MV-4-11 (cell line): ENCODE measurements at regions not wholly inside any gene's neighbourhood (a gene's known extent, or its start where the extent isn't known, plus 50 kb on each side); places are given as distances from the start of the nearest gene placed in this dataset.

Source experiments
- DNase-seq: peaks from one replicate; lab custom pipeline; 2025; lab: John Stamatoyannopoulos, UW

DNA sequence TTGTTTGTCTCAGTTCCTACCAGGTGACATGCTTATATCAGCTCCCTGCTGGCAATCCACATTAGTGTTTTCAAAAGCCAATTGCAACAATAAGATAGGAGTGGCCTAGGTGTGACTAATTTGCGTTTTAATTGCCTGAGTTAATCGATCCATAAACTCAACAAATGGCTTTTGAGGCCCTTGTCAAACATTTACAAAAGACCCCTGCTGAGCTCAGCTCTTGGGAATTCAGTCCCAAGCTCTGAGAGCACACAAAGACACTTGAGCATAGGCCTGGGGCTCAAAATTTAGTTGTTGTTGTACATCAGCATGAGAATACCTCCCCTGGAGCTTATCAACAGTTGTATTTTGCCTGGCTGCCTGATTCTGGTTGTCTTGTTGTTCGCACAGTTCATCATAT, 1134.4 kb upstream of the TSPY4 start:
- DNase-seq, result no peak

DNA sequence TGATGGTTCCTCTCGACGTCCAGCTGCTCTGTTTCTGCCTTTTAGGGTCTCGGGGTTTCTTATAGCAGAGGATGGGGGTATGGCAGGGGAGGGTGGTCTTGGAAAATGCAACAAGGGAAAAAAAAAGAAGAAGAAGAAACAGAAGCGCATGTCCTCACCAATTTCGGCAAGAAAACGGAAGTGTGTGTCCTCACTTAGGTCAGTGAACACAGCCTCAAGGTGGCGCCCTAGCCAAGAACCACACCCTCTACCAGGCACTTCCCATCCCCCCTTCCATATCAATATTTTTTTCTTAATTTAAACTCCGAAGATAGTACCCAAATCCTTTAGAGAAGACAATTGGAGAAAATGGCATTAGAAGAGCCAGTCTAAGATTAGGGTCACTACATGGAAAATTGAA, 1096.1 kb upstream of the TSPY4 start:
- DNase-seq, result no peak

- no peak for DNase-seq
Measured at GRCh38 chrY:8273807-8274206, 1063.5 kb upstream of the TSPY4 start.

DNA sequence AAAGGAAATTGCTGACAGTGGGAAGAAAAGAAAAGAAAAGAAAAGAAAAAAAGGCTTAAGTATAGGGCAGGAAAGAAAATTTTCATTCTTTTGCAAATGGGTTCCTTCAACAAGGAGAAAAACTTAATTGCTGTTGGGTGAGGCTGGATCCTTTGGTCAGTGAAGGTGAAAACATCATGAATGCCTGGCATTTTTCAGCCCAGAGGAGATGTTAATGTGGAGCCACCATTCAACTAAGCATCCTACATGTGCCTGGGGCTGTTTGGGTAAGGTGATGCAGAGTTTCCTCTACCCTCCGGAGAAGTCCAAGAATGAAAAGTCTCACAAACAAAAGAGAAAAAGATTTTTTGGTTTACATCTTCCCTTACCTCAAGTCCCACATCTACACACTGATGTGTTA, 1032.2 kb upstream of the TSPY4 start:
- DNase-seq, result no peak

DNA sequence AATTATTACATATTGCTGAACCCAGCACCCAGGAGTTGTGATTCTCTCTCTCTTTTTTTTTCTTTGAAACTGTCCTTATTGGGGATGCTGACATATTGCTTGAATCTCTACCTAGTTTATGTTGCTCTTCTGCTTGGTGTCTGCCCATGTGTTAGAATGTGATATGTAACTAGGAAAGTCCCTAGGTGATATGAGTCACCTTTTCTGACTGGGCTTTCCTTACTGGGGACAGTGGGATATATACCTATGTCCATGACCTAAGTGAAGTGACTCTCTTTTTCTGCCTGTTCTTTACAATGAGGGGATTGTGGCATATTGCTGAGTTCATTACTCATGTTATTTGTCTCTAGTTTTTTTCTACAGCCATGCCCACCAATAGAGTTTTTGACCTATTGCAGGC, 1013.2 kb upstream of the TSPY4 start:
- DNase-seq, result no peak

DNA sequence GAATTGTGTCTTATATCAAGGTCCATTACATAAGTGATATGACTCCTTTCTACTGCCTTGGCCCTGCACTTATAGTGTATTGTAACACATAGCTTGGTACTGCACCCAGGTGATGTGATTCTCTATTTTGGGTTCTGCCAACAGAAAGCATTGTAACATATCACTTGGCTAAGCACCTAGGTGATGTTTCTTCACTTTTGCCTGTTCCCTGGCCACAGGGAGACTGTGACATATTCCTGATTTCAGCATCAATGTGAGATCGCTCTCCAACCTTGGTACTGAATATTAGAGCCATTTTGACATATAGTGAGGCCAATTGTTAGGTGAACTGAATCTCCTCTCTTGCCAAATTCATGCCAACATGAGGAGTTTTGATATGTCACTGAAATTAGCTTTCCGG, 1010.3 kb upstream of the TSPY4 start:
- DNase-seq, result no peak

DNA sequence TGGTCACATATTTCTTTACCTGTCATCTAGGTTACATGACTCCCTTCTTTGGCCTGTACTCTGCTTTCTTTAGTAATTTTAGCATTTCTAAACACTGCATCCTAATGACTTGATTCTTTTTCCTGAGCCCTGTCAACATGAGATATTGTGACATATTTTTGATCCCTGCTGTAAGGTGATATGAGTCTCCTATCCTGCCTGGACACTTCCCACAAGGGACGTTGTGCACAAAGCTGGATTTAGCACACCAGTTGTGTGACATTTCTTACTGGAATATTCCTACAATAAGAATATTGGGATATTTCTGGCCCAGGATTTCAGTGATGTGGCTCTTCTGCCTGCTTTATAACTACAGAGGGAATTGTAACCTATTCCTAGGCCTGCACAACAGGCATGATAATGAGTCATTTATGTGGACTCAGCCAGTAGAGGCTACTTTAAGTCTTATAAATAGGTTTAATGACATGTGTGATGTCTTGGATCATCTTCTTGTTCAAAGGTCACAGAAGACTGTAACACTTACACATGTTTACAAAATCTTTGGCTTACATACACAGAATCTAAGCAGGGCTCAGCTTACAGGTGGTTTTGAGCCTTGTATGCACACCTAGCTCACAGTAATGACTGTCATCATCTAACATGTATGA, 1009.4 kb upstream of the TSPY4 start:
- DNase-seq, result no peak

DNA sequence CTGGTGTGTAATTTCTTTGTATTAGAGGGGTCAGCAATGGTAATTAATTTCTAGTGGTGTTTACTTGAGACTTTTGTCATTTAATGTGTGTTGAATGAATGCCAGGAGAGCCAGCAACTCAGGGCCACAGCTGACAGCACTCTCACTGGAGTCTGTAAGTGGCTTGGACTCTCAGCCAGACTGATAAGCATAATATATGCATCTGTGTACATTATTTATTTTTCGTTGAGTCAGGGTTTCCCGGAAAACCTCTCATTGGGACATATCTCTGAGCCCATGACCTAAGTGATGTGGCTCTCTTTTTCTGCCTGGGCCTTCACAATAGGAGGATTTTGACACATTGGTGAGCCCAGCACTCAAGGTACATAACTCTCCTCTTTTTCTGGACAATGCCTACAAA, 1007.8 kb upstream of the TSPY4 start:
- no peak for DNase-seq

- no peak for DNase-seq
Measured at GRCh38 chrY:8329929-8330328, 1007.3 kb upstream of the TSPY4 start.

DNA sequence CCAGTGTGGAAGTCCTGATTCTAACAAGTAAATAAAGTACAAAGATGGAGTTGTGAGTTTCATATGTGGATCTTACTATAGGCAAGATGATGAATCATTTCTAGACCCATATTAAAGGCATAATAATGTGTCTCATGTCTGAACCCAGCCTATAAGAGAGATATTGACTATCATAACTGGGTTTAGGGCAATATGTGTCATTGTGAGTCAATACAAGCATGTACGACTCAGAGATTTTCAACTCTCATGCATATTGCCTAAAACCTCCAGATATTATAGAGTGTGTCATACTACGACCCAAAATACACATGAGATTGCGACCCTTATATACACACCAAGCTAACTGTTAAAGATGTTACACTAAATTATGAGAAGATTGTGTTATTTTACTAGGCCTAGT, 1003.9 kb upstream of the TSPY4 start:
- DNase-seq, result no peak

DNA sequence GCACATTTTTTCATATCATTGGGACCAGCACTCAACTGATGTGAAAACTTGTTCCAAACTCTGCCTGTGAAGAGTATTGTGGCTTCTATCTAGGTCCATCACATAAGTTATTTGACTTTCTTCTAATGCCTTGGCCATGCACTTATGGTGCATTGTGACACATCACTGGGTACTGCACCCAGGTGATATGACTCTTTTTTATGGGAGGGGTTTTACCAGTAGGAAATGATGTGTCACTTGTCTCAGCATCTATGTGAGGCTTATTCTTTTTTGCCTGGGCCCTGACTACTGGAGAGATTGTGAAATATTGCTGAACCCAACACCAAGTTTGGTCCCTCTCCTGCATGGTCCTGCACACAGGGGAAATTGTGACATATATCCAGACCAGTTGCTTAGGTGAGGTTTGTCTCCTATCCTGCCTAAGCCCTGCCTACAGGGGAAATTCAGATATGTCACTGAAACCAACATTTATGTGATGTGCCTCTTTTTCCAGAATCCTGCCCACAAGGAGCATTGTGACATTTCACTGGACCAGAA, 1001.9 kb upstream of the TSPY4 start:
- no peak for DNase-seq

- no peak for DNase-seq
Measured at GRCh38 chrY:8336112-8336774, 1001.0 kb upstream of the TSPY4 start.

DNA sequence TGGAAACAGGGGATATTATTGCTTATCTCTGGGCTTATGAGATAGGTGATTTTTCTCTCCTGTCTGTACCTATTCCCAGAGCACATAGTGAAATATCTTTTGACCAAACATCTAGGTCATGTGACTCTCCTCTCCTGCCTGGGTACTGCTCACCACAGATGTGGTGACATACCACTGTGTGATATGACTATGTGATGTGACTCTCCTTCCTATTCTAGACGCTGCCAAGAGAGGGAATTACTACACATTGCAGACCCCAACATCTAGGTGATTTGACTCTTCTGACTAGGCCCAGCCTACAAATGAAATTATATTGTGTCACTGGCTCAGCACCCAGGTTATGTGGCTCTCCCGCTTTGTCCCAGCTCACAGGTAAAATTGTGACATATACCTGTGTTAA, 996.3 kb upstream of the TSPY4 start:
- no peak for DNase-seq

DNA sequence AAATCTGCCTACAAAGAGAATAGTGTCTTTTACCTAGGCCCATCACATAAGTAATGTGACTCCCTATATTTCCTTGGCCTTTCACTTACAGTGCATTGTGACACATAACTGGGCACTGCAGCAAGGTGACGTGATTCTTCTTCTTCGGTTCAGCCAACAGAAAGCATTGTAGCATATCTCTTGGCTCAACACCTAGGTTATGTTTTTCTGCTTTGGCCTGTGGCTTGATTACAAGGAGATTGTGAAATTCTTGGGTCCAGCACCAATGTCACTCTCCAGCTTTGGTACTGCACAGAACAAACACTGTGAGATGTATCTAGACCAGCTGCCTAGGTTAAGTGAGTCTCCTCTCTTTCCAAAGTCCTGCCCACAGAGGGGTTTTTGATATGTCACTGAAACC, 995.1 kb upstream of the TSPY4 start:
- DNase-seq, result no peak

- no peak for DNase-seq
Measured at GRCh38 chrY:8351241-8351640, 986.0 kb upstream of the TSPY4 start.

DNA sequence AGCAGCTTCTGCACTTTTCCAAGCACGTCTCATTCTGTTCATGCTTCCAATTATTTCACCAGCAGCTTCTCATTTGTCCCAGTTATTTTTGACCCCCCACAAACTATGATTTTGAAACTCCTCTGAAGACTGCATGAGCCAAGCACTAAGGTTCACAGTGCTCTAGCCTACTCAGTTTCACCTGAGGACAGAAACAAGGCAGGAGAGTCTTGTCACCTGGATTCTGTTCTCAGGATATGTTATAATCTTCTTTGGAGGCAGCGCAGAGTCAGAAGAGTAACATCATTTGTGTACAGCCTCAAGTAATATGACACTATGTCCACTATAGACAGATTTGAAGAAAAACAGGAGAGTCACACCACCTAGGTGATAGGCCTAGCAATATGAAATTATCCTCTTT, 985.1 kb upstream of the TSPY4 start:
- DNase-seq, result no peak

- no peak for DNase-seq
Measured at GRCh38 chrY:8358161-8358560, 979.1 kb upstream of the TSPY4 start.

DNA sequence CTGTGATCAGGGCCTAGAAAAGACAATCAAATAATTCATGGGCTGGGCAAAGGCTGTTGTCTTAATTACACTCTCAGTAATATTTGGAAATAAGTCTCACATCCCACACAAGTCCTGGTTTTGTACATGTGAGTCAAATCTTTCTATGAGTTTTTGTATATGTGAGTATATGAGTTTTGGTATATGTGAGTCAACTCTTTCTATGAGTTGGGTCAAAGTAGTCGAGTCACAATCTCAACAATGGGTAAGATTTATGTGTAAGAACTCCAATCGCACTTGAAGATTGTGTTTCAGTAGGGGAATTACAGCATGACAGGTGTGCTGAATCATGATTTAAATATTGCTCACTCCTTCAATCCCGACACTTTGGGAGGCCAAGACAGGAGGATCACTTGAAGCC, 975.5 kb upstream of the TSPY4 start:
- DNase-seq, result no peak

DNA sequence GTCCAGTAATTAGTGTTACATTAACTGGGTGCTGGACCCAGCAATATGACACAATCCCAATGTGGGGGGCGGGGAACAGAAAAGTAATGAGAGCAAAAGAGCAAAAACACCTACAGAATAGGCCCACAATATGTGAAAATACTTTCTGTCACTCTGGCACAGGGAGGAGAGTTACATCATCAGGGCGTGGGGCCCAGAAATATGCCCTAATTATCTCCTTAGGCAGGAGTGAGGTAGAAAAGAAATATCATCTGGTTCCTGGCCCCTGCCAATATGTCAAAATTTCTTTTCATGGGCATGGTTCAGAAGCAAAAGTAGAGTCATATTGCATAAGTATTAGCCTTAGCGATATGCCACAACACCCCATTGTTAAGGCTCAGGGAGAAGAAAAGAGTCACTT, 959.8 kb upstream of the TSPY4 start:
- no peak for DNase-seq

DNA sequence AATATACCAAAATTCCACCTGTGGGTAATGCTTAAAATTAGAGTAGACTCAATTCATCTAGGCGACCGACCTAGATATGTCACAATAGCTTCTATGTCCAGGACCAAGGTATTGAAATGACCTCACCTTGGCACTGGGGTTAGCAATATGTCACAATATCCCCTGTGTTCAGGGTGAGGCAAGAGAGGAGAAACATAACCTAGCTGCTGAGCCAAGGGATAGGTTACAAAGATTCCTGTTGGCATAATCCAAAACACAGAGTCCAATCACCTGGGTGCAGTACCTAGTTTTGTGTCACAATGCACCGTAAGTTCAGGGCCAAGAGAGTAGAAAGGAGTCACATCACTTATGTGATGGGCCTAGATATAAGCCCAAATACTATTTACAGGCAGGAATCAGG, 957.5 kb upstream of the TSPY4 start:
- DNase-seq, result no peak

- peak; percentile 84 for DNase-seq
Measured at GRCh38 chrY:8381425-8381824, 955.8 kb upstream of the TSPY4 start.

- DNase-seq, result peak; percentile 48
Measured at GRCh38 chrY:8386053-8386452, 951.2 kb upstream of the TSPY4 start.

- no peak for DNase-seq
Measured at GRCh38 chrY:8388512-8388911, 948.8 kb upstream of the TSPY4 start.

DNA sequence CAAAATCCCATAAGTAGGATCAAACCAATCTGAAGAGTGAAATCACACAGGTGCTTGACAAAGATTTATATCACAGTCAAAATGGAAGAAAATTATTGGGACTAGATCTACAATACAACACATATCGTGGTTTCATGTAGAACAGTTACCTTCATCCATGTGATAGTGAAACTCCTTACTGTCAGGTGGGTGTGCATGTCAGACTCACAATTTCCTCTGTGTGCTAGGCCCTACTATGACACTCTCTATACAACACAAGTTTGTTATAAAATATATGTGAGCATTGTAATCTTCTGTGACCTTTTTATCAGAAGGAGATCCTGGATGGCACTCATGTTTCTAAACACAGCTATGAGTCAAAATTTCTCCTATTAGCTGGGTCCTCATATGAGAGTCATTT, 947.0 kb upstream of the TSPY4 start:
- no peak for DNase-seq
